Transverse colon (tissue), 3 donors: ENCODE measurements at regions not wholly inside any gene's neighbourhood (a gene's known extent, or its start where the extent isn't known, plus 50 kb on each side); places are given as distances from the start of the nearest gene placed in this dataset.

ENCODE experiments used
- POLR2A ChIP-seq: fragments of 450-650 bp; IDR thresholded peaks from one replicate; pipeline ENCODE4 v1.6.1; 2016; ENCODE audit warnings: antibody characterized with exemption, mild to moderate bottlenecking, moderate library complexity
- TF ChIP-seq, protein P1 (sequence below), 5 experiments: fragments of 200-600 bp in 3 of 5; fragments of 450-650 bp in 2 of 5; sonication (generic) in 3 of 5; IDR thresholded peaks; 1 replicate in 2 of 5; 2 replicates in 3 of 5; pipeline ENCODE4 v1.5.1; 2016 to 2017; ENCODE audit warnings: antibody characterized with exemption in 5 of 5, inconsistent platforms in 3 of 5, mild to moderate bottlenecking in 2 of 5, moderate library complexity in 1 of 5

DNA sequence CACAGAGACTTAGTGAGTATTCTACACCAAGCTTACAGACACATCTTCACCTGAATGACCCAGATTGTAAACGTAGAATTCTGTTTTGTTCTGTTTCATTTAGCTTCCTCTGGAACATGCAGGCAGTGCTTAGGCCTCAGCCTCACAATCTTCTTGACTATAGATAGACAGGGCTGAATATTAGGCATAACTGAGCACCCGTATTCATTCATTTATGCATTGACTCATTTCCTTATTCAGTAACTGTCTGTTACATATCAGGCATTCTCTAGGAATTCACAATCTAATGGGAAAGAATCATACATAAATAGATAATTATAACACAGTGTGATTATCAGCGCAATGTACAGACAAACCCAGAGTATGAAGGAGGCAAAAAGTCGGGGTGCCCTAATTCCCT lies 124.9 kb upstream of the ETAA1 start:
- TF ChIP-seq, protein P1, sequence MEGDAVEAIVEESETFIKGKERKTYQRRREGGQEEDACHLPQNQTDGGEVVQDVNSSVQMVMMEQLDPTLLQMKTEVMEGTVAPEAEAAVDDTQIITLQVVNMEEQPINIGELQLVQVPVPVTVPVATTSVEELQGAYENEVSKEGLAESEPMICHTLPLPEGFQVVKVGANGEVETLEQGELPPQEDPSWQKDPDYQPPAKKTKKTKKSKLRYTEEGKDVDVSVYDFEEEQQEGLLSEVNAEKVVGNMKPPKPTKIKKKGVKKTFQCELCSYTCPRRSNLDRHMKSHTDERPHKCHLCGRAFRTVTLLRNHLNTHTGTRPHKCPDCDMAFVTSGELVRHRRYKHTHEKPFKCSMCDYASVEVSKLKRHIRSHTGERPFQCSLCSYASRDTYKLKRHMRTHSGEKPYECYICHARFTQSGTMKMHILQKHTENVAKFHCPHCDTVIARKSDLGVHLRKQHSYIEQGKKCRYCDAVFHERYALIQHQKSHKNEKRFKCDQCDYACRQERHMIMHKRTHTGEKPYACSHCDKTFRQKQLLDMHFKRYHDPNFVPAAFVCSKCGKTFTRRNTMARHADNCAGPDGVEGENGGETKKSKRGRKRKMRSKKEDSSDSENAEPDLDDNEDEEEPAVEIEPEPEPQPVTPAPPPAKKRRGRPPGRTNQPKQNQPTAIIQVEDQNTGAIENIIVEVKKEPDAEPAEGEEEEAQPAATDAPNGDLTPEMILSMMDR (IDR thresholded peaks at IDR 0.05) = no peak
- TF ChIP-seq POLR2A = no peak
